Activated CD4-positive, alpha-beta T cell treated with anti-CD3 and anti-CD28 coated beads for 36 hours (primary cell): ENCODE measurements at regions not wholly inside any gene's neighbourhood (a gene's known extent, or its start where the extent isn't known, plus 50 kb on each side); places are given as distances from the start of the nearest gene placed in this dataset.

Source experiments
- ATAC-seq: fragments of 200-7000 bp; cut with Tn5 transposase; one replicate; pipeline ENCODE4 v1.10.0; 2021; ENCODE audit warnings: mild to moderate bottlenecking, moderate library complexity
- CTCF ChIA-PET: fragments of 350-600 bp; sonication (Branson Sonifier 250); formaldehyde crosslinking; loops from one replicate; lab custom pipeline; 2021; ENCODE audit warnings: antibody characterized with exemption; lab: Charles Lee
- POLR2A ChIA-PET: fragments of 350-600 bp; sonication (Branson Sonifier 250); formaldehyde crosslinking; loops from one replicate; lab custom pipeline; 2021; ENCODE audit warnings: antibody characterized with exemption, inconsistent platforms; lab: Charles Lee
- DNase-seq: peaks from one replicate; pipeline ENCODE4 v3.0.0-alpha.2; 2020
- H3K27ac Mint-ChIP-seq: one replicate; pipeline ENCODE4 v1.8.0; 2021; ENCODE audit warnings: mixed read lengths
- H3K27me3 Mint-ChIP-seq: one replicate; pipeline ENCODE4 v1.8.0; 2021; ENCODE audit warnings: mixed read lengths
- H3K36me3 Mint-ChIP-seq: one replicate; pipeline ENCODE4 v1.8.0; 2021; ENCODE audit warnings: low read depth, mixed read lengths
- H3K4me1 Mint-ChIP-seq: one replicate; pipeline ENCODE4 v1.8.0; 2021; ENCODE audit warnings: mixed read lengths
- H3K4me3 Mint-ChIP-seq: one replicate; pipeline ENCODE4 v1.8.0; 2021; ENCODE audit warnings: mild to moderate bottlenecking, moderate library complexity, mixed read lengths
- H3K9me3 Mint-ChIP-seq: one replicate; pipeline ENCODE4 v1.8.0; 2021; ENCODE audit warnings: low read depth, mixed read lengths
- intact Hi-C, 2 experiments: fragments of 100-400 bp; cut with DNase I in 1 of 2; cut with micrococcal nuclease in 1 of 2; formaldehyde crosslinking; loops; one replicate each; pipeline versions ENCODE4 v1.14.2 to v1.15.1; 2022 to 2024; cut with DNase I, micrococcal nuclease

DNA sequence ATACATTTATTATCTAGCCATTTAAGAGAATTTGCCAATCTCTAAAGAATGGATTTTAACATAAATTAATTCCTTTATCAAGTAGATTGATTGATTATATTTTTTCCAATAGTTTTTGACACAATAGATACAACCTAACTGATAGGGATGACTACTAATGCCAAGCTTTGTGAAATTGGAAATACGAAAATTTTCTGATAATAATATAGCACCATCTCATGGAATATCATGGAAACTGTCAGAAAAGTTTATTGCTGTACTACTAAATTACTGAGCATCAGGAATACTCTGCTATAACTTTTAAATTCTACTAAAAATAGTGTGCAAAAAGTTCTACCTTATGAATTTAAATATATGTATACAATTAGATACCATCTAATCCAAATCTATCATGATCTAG lies 101.8 kb upstream of the MAP2 start:
- Mint-ChIP-seq H3K27ac (no peak overlapping the region), H3K27me3 (no peaks in the 10 kb centered on the region), H3K9me3 (no peaks in the 10 kb centered on the region), H3K4me1 (no peaks in the 10 kb centered on the region), H3K4me3 (no peak overlapping the region), H3K36me3 (no peaks in the 10 kb centered on the region)
- ChIA-PET POLR2A (no interaction called here), CTCF (interaction anchor here (3.0 kb wide), 1 partner anchor 13 kb away, joined by 11 read pairs; no protein-coding TSS in a partner anchor)
- intact Hi-C loops = loop anchor here in 1 of 2 experiments (10.0 kb wide), 1 partner anchor 917 kb away; the partner anchor contains the start of gene PTH2R
- DNase-seq (no peak), ATAC-seq (no peak)

DNA sequence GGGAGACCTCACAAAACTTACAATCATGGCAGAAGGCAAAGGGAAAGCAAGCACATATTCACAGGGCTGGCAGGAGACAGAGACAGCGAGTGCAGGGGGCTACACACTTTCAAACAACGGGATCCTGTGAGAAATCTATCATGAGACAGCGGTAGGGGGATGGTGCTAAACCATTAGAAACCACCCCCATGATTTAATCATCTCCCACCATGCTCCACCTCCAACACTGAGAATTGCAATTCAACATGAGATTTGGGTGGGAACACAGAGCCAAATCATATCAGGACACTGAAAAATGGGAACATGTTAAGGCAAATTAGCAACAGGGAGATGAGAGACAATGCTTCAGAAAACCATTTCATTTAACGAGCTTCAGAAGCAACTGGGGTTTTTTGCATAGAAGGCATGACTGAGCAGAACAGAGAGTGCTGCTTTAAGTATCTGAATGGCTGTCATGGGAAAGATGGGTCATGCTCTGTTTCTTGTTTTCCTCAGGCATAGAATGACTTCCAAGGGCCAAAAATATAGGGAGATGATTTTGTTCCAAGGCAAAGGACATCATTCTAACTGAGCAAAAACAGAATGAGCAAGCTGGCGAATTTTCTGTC lies 100.8 kb upstream of the MAP2 start:
- intact Hi-C loops = loop anchor here in 1 of 2 experiments (10.0 kb wide), 1 partner anchor 918 kb away; the partner anchor contains the start of gene PTH2R
- CTCF ChIA-PET = interaction anchor here (3.0 kb wide), 1 partner anchor 12 kb away, joined by 11 read pairs; no protein-coding TSS in a partner anchor
- H3K27me3 Mint-ChIP-seq = no peaks in the 10 kb centered on the region
- H3K9me3 Mint-ChIP-seq = no peaks in the 10 kb centered on the region
- no peak overlapping the region for H3K4me3 Mint-ChIP-seq
- H3K27ac Mint-ChIP-seq = no peak overlapping the region
- no peak for DNase-seq
- H3K4me1 Mint-ChIP-seq = no peaks in the 10 kb centered on the region
- no peaks in the 10 kb centered on the region for H3K36me3 Mint-ChIP-seq
- POLR2A ChIA-PET = no interaction called here
- no peak for ATAC-seq

DNA sequence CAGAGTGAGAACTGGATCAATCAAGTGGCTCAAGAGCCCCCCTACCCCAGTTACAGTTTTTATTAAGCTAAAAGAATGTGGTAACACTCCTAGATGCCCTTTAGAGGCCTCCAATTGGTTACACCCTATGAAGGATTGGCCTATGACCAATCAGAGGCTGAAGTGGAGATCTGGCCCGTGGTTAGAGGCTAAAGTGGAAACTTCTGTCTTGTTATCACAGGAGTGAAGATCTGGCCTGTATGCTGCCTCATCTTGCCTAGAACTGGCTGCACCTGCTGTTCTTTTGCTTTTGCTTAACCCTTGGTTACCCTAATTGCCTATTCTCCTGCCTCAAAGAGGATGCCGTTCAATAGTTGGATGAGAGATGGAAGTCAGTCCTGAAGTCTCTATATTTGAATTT lies 100.1 kb upstream of the MAP2 start:
- intact Hi-C loops = loop anchor here in 1 of 2 experiments (10.0 kb wide), 1 partner anchor 919 kb away; the partner anchor contains the start of gene PTH2R
- Mint-ChIP-seq H3K4me1 (no peaks in the 10 kb centered on the region), H3K36me3 (no peaks in the 10 kb centered on the region), H3K4me3 (no peak overlapping the region), H3K9me3 (no peaks in the 10 kb centered on the region), H3K27ac (no peak overlapping the region), H3K27me3 (no peaks in the 10 kb centered on the region)
- ChIA-PET CTCF (interaction anchor here (3.0 kb wide), 1 partner anchor 11 kb away, joined by 11 read pairs; no protein-coding TSS in a partner anchor), POLR2A (no interaction called here)
- DNase-seq (no peak), ATAC-seq (no peak)

DNA sequence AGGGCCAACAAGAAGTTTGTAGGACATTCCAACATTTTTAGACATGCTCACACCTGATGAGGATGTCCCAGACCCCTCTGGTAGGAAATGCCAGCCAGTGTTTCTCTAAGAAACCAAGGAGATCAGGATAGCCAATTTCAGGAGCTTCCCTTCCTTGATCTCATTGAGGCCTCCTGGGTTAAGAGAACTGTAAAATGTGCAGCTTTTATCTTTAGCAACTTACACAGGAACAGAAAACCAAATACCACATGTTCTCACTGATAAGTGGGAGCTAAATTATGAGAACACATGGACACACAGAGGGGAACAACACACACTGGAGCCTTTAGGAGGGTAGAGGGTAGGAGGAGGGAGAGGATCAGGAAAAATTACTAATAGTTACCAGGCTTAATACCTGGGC lies 99.6 kb upstream of the MAP2 start:
- no peaks in the 10 kb centered on the region for H3K27me3 Mint-ChIP-seq
- H3K4me3 Mint-ChIP-seq = no peak overlapping the region
- no peaks in the 10 kb centered on the region for H3K9me3 Mint-ChIP-seq
- no peaks in the 10 kb centered on the region for H3K36me3 Mint-ChIP-seq
- no peaks in the 10 kb centered on the region for H3K4me1 Mint-ChIP-seq
- ATAC-seq = no peak
- ChIA-PET CTCF (interaction anchor here (1.8 kb wide), 1 partner anchor 10 kb away, joined by 9 read pairs; no protein-coding TSS in a partner anchor), POLR2A (no interaction called here)
- H3K27ac Mint-ChIP-seq = no peak overlapping the region
- intact Hi-C loops = loop anchor here in 1 of 2 experiments (10.0 kb wide), 1 partner anchor 919 kb away; the partner anchor contains the start of gene PTH2R
- DNase-seq = no peak

DNA sequence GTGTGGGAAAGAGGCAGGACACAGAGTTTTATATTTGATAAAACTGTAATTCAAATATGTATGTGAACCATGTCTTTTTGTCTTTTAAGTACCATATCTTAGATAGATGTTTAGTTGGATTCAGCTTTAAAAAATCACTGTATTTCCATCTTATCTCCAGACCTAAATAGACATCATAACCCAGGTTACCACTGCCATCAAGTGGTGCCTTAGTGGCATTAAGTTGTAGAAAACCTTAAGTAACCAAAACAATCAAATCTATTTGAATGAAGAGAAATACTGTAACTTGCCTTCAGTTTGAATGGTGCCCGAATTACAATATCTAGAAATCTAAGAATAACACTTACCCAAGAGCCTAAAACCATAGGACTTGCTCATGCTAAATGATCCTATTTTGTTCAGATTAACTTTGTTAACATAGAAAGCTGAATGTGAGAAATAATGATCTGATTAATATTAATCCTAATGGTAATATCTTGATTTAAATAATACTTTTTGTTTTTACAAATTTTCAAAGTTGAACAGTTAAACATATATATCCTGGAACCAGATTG lies 92.5 kb upstream of the MAP2 start:
- no peaks in the 10 kb centered on the region for H3K27me3 Mint-ChIP-seq
- CTCF ChIA-PET = interaction anchor here (0.7 to 1.0 kb wide), 3 partner anchors 461 to 950 kb away, joined by 3 read pairs; no protein-coding TSS in a partner anchor
- no peaks in the 10 kb centered on the region for H3K9me3 Mint-ChIP-seq
- H3K4me1 Mint-ChIP-seq = no peaks in the 10 kb centered on the region
- H3K4me3 Mint-ChIP-seq = no peak overlapping the region
- DNase-seq = no peak
- intact Hi-C loops = loop anchor here (2.0 to 5.0 kb wide), 5 partner anchors 226 to 937 kb away; no protein-coding TSS in a partner anchor
- ATAC-seq = no peak
- POLR2A ChIA-PET = no interaction called here
- no peaks in the 10 kb centered on the region for H3K36me3 Mint-ChIP-seq
- H3K27ac Mint-ChIP-seq = no peak overlapping the region

DNA sequence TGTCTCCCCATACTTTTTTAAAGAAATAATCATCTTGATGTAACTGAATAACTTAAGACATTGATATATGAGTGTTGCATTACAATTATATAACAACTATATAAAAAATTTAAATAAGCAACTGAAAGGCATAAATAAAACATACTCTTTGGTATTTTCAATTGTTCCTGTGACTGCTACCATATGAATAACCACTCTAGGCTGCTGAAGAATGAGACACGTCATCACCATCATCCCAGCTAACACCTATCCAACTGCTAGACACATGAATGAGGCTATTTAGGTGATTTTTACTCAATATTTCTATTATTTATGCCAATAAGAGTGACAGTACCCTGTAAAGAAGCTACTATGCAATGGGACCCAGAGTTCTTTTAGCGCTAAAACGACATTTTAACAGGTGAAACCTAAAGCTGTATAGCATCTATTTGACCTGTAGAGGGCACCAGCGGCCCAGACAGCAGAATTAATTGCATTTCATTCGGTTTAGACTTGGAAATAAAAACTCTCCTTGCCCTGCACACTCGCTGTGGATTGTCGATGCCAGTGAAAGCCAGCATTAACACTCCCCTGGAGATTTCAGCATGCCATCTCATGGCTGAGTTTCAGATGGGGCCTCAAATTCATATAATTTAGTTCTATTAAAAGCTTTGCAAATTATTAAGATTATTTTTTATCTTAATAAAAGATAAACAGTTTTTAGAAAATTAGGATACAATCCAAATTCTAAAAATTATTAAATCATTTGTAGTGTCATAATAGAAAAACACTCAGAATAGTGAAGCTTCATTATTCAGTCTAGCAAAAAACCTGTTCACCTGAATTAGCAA lies 89.4 kb upstream of the MAP2 start:
- CTCF ChIA-PET = interaction anchor here (0.5 to 3.5 kb wide), 29 partner anchors 9 to 961 kb away, joined by 3 to 24 read pairs (median 3); partner anchors contain the start of gene MAP2
- ATAC-seq (peak; percentile 47), DNase-seq (peak; percentile 68)
- no peak overlapping the region for H3K4me3 Mint-ChIP-seq
- POLR2A ChIA-PET = no interaction called here
- intact Hi-C loops = loop anchor here (1.0 to 5.0 kb wide), 8 partner anchors 88 to 864 kb away; partner anchors contain the start of gene MAP2 (in 1 of the 2)
- H3K4me1 Mint-ChIP-seq = no peaks in the 10 kb centered on the region
- no peaks in the 10 kb centered on the region for H3K9me3 Mint-ChIP-seq
- no peaks in the 10 kb centered on the region for H3K36me3 Mint-ChIP-seq
- no peak overlapping the region for H3K27ac Mint-ChIP-seq
- no peaks in the 10 kb centered on the region for H3K27me3 Mint-ChIP-seq

DNA sequence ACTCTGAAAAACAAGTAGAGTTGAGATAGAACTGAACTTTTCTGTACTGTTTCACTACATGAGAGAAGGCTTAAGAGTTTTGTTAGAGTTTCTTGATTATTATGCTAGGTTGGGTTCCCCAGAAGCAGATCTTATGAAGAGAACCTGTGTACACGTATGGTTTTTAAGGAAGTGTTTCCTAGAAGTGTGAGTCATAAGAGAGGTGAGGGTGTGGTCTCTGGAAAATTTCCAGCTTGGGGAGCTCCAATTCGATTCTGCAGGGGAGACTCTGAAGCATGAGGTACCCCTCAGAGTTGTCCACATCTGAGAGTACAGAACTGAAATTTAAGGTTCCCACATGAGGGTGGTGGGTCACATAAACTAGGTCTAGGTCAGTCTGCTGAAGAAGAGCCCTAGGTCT lies 83.3 kb upstream of the MAP2 start:
- Mint-ChIP-seq H3K9me3 (no peaks in the 10 kb centered on the region), H3K27me3 (peaks cover 4% of the 10 kb centered on the region), H3K4me3 (no peak overlapping the region), H3K27ac (no peak overlapping the region), H3K36me3 (no peaks in the 10 kb centered on the region), H3K4me1 (no peaks in the 10 kb centered on the region)
- ATAC-seq (no peak), DNase-seq (no peak)
- ChIA-PET CTCF (no interaction called here), POLR2A (no interaction called here)
- intact Hi-C loops = no loop called here

DNA sequence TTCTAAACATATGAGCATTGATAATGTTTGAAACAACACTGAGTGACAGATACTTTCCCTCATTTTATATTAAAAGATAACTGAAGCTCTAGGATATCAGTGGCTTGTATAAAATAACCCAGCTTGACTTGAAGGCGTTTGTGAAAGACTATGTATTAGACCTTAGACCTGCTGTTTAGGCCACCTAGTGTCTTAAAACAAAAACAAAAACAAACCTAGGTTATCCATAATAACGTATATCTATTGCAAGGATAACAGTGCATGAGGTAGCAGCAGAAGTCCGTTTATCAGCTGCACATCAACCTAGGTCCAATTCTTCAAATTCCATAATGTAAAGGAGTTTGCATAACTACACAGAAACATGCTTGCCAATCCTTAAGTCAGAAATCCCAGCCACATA lies 79.5 kb upstream of the MAP2 start:
- Mint-ChIP-seq H3K4me1 (no peaks in the 10 kb centered on the region), H3K36me3 (no peaks in the 10 kb centered on the region), H3K4me3 (no peak overlapping the region), H3K9me3 (no peaks in the 10 kb centered on the region), H3K27me3 (peaks cover 4% of the 10 kb centered on the region), H3K27ac (no peak overlapping the region)
- ChIA-PET POLR2A (no interaction called here), CTCF (interaction anchor here (2.3 kb wide), 1 partner anchor 10 kb away, joined by 15 read pairs; no protein-coding TSS in a partner anchor)
- intact Hi-C loops = no loop called here
- no peak for ATAC-seq
- no peak for DNase-seq

DNA sequence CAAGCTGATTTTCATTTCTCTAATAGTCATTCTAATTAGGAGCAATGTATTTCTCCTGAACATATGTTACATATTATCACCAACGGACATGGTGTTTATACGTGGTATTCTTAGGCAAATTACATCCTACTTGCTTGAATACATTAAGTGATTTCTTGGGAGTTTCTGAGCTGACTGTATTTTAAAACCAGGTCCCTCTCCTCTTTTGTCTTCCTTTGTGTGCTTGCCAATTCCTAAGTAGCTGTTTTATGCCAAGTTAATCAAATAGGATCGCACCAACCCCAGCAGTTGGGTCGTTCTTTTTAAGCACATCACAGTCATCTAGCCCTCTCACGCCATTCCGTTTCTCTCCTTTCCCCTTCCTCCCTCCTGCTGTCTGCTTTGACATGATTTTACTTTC lies 75.4 kb upstream of the MAP2 start:
- H3K27me3 Mint-ChIP-seq = no peaks in the 10 kb centered on the region
- H3K36me3 Mint-ChIP-seq = no peaks in the 10 kb centered on the region
- no peaks in the 10 kb centered on the region for H3K4me1 Mint-ChIP-seq
- intact Hi-C loops = no loop called here
- H3K4me3 Mint-ChIP-seq = no peak overlapping the region
- CTCF ChIA-PET = no interaction called here
- POLR2A ChIA-PET = no interaction called here
- no peak overlapping the region for H3K27ac Mint-ChIP-seq
- peaks cover 1% of the 10 kb centered on the region for H3K9me3 Mint-ChIP-seq
- DNase-seq (no peak), ATAC-seq (no peak)

DNA sequence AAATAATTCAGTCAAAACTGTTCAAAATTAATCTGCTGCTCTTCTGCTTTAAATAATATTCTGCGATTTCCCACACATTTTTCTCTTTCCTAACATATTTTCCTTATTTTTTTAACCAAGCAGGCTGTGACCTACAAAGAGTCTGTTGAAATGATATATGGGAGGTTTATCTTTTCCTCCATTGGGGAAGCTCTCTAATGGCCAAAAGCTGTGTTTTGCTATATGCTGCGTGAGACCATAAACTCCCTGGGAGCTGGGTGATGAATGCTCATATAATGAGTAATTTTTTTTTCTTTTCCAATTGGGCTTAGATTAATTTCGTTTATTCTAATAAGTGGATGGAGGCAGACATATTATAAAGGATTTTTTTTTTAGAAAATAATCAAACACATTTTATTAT lies 72.2 kb upstream of the MAP2 start:
- CTCF ChIA-PET = interaction anchor here (0.7 to 2.1 kb wide), 3 partner anchors 10 to 100 kb away, joined by 3 to 10 read pairs (median 4); no protein-coding TSS in a partner anchor
- no peak overlapping the region for H3K4me3 Mint-ChIP-seq
- H3K36me3 Mint-ChIP-seq = no peaks in the 10 kb centered on the region
- H3K4me1 Mint-ChIP-seq = no peaks in the 10 kb centered on the region
- H3K27me3 Mint-ChIP-seq = no peaks in the 10 kb centered on the region
- intact Hi-C loops = no loop called here
- ATAC-seq (no peak), DNase-seq (no peak)
- POLR2A ChIA-PET = interaction anchor here (0.7 kb wide), 1 partner anchor 21 kb away, joined by 3 read pairs; no protein-coding TSS in a partner anchor
- H3K27ac Mint-ChIP-seq = no peak overlapping the region
- H3K9me3 Mint-ChIP-seq = peaks cover 1% of the 10 kb centered on the region

DNA sequence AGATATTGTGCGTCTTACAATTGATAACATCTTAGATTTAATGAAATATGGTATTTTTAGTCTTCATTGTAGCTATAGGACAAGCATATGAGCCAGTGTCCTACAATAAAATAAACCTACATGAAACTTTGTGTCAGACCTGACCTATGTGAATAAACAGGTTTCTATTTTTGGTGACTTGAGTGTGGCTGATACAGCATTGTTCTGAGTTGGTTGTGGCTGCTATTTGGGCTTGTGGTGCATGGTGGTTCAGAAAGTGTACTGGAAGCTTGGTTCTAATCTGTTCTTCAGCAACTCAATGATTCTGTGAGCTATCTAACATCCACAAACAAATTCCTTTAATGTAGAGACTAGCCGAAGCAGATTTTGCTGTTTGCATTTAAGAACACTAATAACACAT lies 64.9 kb upstream of the MAP2 start:
- POLR2A ChIA-PET = no interaction called here
- no peaks in the 10 kb centered on the region for H3K36me3 Mint-ChIP-seq
- intact Hi-C loops = no loop called here
- no peak for ATAC-seq
- H3K4me3 Mint-ChIP-seq = no peak overlapping the region
- no peaks in the 10 kb centered on the region for H3K4me1 Mint-ChIP-seq
- CTCF ChIA-PET = no interaction called here
- no peak overlapping the region for H3K27ac Mint-ChIP-seq
- no peak for DNase-seq
- no peaks in the 10 kb centered on the region for H3K27me3 Mint-ChIP-seq
- no peaks in the 10 kb centered on the region for H3K9me3 Mint-ChIP-seq
